A549 (cell line): ENCODE measurements at regions not wholly inside any gene's neighbourhood (a gene's known extent, or its start where the extent isn't known, plus 50 kb on each side); places are given as distances from the start of the nearest gene placed in this dataset.

Experiments
- ATAC-seq, 2 experiments: fragments of 200-7000 bp in 1 of 2; fragments of >200 bp in 1 of 2; cut with Nextera tagmentation in 1 of 2; cut with Tn5 transposase in 1 of 2; 3 replicates each; pipeline versions ENCODE4 v1.8.0 to v1.9.1; 2018 to 2020; ENCODE audit warnings: mild to moderate bottlenecking in 1 of 2, moderate library complexity in 1 of 2
- CTCF ChIA-PET: fragments of 300-600 bp; sonication (Branson Sonifier 250); formaldehyde crosslinking; extraction: SDS; loops from one replicate; lab custom pipeline; 2021; ENCODE audit warnings: antibody characterized with exemption, inconsistent platforms; lab: Yijun Ruan, JAX
- POLR2A ChIA-PET: fragments of 350-600 bp; formaldehyde crosslinking; extraction: SDS; loops from one replicate; lab custom pipeline; 2021; ENCODE audit warnings: antibody characterized with exemption, inconsistent platforms; lab: Yijun Ruan, JAX
- DNase-seq, 2 experiments: peaks; one replicate each; pipeline versions ENCODE4 v3.0.0 to v3.0.0-alpha.2; 2011 to 2016; ENCODE audit warnings: low read depth in 1 of 2, low spot score in 1 of 2
- FAIRE-seq: peaks from 2 replicates; lab custom pipeline; 2011; peaks lifted over from hg19 to GRCh38; lab: Jason Lieb, UNC
- H3K27ac ChIP-seq, 2 experiments: fragments of >200 bp; sonication (Bioruptor Twin); formaldehyde crosslinking; 3 replicates each; pipeline ENCODE4 v1.5.1; 2016 to 2017
- H3K4me1 ChIP-seq: fragments of >200 bp; sonication (Bioruptor Twin); formaldehyde crosslinking; 3 replicates; pipeline ENCODE4 v1.6.1; 2016
- H3K4me2 ChIP-seq: fragments of >200 bp; sonication (Bioruptor Twin); formaldehyde crosslinking; 3 replicates; pipeline ENCODE4 v1.6.1; 2016
- H3K4me3 ChIP-seq: fragments of >200 bp; sonication (Bioruptor Twin); formaldehyde crosslinking; 3 replicates; pipeline ENCODE4 v1.5.1; 2016
- H3K9me3 ChIP-seq: fragments of >200 bp; sonication (Bioruptor Twin); formaldehyde crosslinking; 3 replicates; pipeline ENCODE4 v1.6.1; 2016
- CEBPB ChIP-seq, 2 experiments: fragments of >200 bp in 1 of 2; sonication (Bioruptor Twin) in 1 of 2; formaldehyde crosslinking in 1 of 2; IDR thresholded peaks; 2 replicates each; pipeline ENCODE4 v1.6.1; 2012 to 2016
- EP300 ChIP-seq, 2 experiments: fragments of >200 bp; sonication (Bioruptor Twin); formaldehyde crosslinking; IDR thresholded peaks; 2 replicates in 1 of 2; 3 replicates in 1 of 2; pipeline ENCODE4 v1.6.1; 2016 to 2017
- FOXS1 ChIP-seq: fragments of 250-450 bp; sonication (Bioruptor Pico); IDR thresholded peaks from 2 replicates; pipeline ENCODE4 v1.5.0; 2020; ENCODE audit warnings: mild to moderate bottlenecking, moderate library complexity
- HOXB13 ChIP-seq: fragments of 250-450 bp; sonication (Bioruptor Pico); IDR thresholded peaks from 2 replicates; pipeline ENCODE4 v1.5.0; 2020; ENCODE audit warnings: low read depth, mild to moderate bottlenecking, moderate library complexity
- HOXB5 ChIP-seq: fragments of 250-450 bp; sonication (Bioruptor Pico); IDR thresholded peaks from 2 replicates; pipeline ENCODE4 v1.5.0; 2020; ENCODE audit warnings: mild to moderate bottlenecking, moderate library complexity
- KDM1A ChIP-seq: fragments of 200-600 bp; sonication (generic); IDR thresholded peaks from 2 replicates; pipeline ENCODE4 v1.6.1; 2016; ENCODE audit warnings: low read depth, mild to moderate bottlenecking
- KDM5A ChIP-seq: fragments of 200-600 bp; sonication (generic); IDR thresholded peaks from 2 replicates; pipeline ENCODE4 v1.6.1; 2016; ENCODE audit warnings: antibody characterized with exemption, mild to moderate bottlenecking
- POLR2A ChIP-seq: IDR thresholded peaks from 2 replicates; pipeline ENCODE4 v1.6.1; 2012; ENCODE audit warnings: mild to moderate bottlenecking, low read length
- RAD21 ChIP-seq, 2 experiments: fragments of >200 bp in 1 of 2; sonication (Bioruptor Twin) in 1 of 2; formaldehyde crosslinking in 1 of 2; IDR thresholded peaks in 1 of 2; conservative IDR thresholded peaks in 1 of 2; 2 replicates in 1 of 2; 3 replicates in 1 of 2; pipeline ENCODE4 v1.6.1; 2012 to 2018; ENCODE audit warnings: inconsistent platforms in 1 of 2
- RCOR1 ChIP-seq: fragments of 150-350 bp; IDR thresholded peaks from 2 replicates; pipeline ENCODE4 v1.6.1; 2014; ENCODE audit warnings: antibody characterized with exemption, low read length, low read depth
- SREBF2 ChIP-seq: fragments of 450-650 bp; IDR thresholded peaks from 2 replicates; pipeline ENCODE4 v1.6.1; 2014; ENCODE audit warnings: mild to moderate bottlenecking, moderate library complexity
- ZFP36 ChIP-seq: fragments of 450-650 bp; IDR thresholded peaks from 2 replicates; pipeline ENCODE4 v1.6.1; 2014; ENCODE audit warnings: borderline replicate concordance; ENCODE audit not compliant: partially characterized antibody
- ZSCAN20 ChIP-seq: fragments of 250-450 bp; sonication (Bioruptor Pico); IDR thresholded peaks from 2 replicates; pipeline ENCODE4 v1.8.0; 2022; ENCODE audit warnings: mild to moderate bottlenecking, moderate library complexity
- WGBS: methylation state at CpG from one replicate; pipeline ENCODE4 v1.1.6; 2017; ENCODE audit errors: missing lambda C conversion rate; 5-methylcytosine and 5-hydroxymethylcytosine counted together
- TF ChIP-seq, protein P1 (sequence below): IDR thresholded peaks from 2 replicates; pipeline ENCODE4 v1.6.1; 2012
- TF ChIP-seq, protein P2 (sequence below): fragments of >200 bp; sonication (Bioruptor Twin); formaldehyde crosslinking; IDR thresholded peaks from 3 replicates; pipeline ENCODE4 v1.5.1; 2016
- TF ChIP-seq, protein P3 (sequence below): fragments of 450-650 bp; IDR thresholded peaks from 2 replicates; pipeline ENCODE4 v1.6.1; 2014; ENCODE audit warnings: antibody characterized with exemption
- TF ChIP-seq, protein P4 (sequence below): IDR thresholded peaks from 2 replicates; pipeline ENCODE4 v1.6.1; 2012
- TF ChIP-seq, protein P5 (sequence below): fragments of 150-350 bp; IDR thresholded peaks from 2 replicates; pipeline ENCODE4 v1.6.1; 2014; ENCODE audit warnings: low read depth, mild to moderate bottlenecking, low read length

DNA sequence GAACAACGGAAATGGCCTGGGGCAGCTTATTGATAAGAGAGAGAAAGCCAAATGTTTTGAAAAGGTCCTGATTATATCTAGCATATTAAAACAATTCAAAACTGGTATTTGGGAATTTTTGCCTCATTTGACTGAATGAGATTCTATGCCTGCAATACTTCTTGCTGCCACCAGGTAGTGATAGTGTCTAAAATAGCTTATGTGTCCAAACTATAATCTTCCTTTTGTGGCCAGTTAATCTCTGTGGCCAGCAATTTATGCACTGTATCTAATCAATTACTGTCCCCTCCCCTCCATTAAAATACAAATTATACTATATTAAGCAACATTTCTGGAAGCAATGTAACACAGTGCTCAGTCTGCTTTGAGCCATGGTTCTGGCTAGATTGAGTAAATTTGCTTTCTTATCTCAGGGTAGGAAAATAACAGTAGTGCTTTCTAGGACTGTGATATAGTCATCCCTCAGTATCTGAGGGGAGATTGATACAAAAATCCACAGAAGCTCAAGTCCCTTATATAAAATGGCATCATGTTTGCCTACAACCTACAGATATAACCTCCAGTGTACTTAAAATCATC is 91.8 kb downstream of the FOXD2 start:
- H3K4me3 ChIP-seq, result no peak overlapping the region
- peaks cover 16% of the 10 kb centered on the region; the same call in 2 of the 3 replicates for H3K9me3 ChIP-seq
- 38% methylated on average over 1 of the region's 1 CpG for WGBS
- no peak for ATAC-seq
- TF ChIP-seq, protein P1, sequence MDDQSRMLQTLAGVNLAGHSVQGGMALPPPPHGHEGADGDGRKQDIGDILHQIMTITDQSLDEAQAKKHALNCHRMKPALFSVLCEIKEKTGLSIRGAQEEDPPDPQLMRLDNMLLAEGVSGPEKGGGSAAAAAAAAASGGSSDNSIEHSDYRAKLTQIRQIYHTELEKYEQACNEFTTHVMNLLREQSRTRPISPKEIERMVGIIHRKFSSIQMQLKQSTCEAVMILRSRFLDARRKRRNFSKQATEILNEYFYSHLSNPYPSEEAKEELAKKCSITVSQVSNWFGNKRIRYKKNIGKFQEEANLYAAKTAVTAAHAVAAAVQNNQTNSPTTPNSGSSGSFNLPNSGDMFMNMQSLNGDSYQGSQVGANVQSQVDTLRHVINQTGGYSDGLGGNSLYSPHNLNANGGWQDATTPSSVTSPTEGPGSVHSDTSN, result no peak
- peak; percentile 29 to 44; a peak in 3 of 5 replicates for TF ChIP-seq RAD21 (conservative IDR thresholded peaks at IDR 0.05 in 1 of 2, IDR thresholded peaks at IDR 0.05 in 1 of 2)
- TF ChIP-seq, protein P2, sequence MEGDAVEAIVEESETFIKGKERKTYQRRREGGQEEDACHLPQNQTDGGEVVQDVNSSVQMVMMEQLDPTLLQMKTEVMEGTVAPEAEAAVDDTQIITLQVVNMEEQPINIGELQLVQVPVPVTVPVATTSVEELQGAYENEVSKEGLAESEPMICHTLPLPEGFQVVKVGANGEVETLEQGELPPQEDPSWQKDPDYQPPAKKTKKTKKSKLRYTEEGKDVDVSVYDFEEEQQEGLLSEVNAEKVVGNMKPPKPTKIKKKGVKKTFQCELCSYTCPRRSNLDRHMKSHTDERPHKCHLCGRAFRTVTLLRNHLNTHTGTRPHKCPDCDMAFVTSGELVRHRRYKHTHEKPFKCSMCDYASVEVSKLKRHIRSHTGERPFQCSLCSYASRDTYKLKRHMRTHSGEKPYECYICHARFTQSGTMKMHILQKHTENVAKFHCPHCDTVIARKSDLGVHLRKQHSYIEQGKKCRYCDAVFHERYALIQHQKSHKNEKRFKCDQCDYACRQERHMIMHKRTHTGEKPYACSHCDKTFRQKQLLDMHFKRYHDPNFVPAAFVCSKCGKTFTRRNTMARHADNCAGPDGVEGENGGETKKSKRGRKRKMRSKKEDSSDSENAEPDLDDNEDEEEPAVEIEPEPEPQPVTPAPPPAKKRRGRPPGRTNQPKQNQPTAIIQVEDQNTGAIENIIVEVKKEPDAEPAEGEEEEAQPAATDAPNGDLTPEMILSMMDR, result peak; percentile 27; the same call in 1 of the 3 replicates
- TF ChIP-seq, all 56 proteins: peak for 2
- CTCF ChIA-PET, result interaction anchor here (1.3 to 2.1 kb wide), 7 partner anchors 9 to 196 kb away, joined by 3 to 8 read pairs (median 4); partner anchors contain the start of gene FOXD2
- Histone ChIP-seq H3K4me2 (no peak overlapping the region), H3K27ac (no peak overlapping the region), H3K4me1 (peaks cover 7% of the 10 kb centered on the region)
- POLR2A ChIA-PET, result no interaction called here
- FAIRE-seq (no peak), DNase-seq (no peak)

DNA sequence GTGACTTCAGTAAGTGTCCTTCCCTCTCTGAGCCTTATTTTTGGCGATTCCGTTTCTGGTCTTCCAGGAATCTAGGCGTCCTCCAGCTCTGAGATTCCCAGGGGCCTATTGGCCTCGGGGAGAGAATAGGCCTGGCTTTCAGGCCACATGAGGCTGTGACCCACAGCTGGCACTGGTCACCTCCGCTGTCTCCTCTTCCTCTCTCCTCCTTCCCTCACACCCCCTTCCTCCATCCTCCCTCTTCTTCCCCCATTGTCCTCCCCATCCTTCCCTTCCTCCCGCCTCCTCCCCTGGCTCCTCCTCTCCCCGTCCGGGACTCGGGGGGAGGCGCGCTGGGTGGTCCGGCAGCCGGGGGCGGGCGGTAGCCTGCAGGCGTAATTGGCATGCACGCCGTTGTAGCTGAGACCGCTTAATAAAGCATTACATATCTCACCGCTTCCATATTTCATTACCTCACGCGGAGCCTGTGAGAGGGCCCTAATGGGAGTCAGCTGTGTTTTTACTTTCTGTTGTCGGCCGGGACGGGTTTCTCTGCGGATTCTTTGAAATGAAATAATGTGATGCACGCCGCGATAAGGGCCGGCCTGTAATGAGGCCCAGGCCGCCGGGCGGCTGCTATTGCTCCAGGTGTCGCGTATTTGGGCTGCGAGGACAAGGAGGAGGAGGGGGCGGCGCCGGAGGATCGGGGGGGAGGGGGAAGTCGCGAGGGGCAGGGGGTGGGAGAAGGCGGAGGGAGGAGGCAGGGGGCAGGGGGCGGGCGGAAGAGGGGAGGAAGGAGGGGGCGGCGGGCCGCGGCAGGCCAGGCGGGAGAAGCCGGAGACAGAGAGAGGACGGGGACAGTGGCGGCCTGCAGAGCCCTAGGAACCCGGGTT is 95.3 kb downstream of the FOXD2 start:
- Histone ChIP-seq H3K9me3 (peaks cover 13% of the 10 kb centered on the region; the same call in 2 of the 3 replicates), H3K4me3 (no peak overlapping the region), H3K27ac (no peak overlapping the region), H3K4me2 (no peak overlapping the region), H3K4me1 (peaks cover 8% of the 10 kb centered on the region)
- ChIA-PET POLR2A (no interaction called here), CTCF (interaction anchor here (0.9 to 1.2 kb wide), 4 partner anchors 11 to 194 kb away, joined by 3 to 5 read pairs (median 4); partner anchors contain the start of gene FOXD2)
- DNase-seq, result no peak
- WGBS, result 90% methylated on average over 33 of the region's 54 CpGs
- no peak for ATAC-seq
- FAIRE-seq, result no peak
- TF ChIP-seq SREBF2, result no peak
- no peak for TF ChIP-seq FOXS1 (CRISPR knock-in tag)
- TF ChIP-seq HOXB13 (CRISPR knock-in tag), result no peak

DNA sequence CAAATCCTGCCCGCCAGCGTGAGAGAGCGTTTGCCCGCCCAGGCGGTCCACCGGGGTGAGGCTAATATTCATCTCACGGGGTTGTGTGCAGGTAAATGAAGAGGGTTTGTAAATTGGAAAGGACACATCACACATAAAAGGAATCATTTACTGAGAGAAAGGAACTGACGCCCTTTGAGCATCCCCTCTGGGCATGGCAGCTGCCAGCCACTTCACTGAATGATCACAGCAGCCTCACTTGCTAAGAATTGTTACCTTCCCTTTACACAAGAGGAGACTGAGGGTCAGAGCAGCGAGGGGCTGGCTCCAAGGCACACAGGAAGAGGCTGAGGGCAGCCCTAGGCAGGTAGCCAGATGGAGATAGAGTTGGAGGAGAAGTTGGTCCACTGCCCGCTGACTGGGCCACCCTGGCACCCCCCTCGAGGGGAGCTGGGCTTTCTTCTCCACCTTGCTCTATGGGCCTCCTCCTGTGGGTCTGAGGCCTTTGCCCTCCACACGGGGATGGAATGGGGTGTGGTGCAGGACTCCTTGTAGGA is 96.0 kb downstream of the FOXD2 start:
- TF ChIP-seq HOXB5 (CRISPR knock-in tag), result no peak
- TF ChIP-seq EP300 (IDR thresholded peaks at IDR 0.05), result no peak
- TF ChIP-seq, protein P3, sequence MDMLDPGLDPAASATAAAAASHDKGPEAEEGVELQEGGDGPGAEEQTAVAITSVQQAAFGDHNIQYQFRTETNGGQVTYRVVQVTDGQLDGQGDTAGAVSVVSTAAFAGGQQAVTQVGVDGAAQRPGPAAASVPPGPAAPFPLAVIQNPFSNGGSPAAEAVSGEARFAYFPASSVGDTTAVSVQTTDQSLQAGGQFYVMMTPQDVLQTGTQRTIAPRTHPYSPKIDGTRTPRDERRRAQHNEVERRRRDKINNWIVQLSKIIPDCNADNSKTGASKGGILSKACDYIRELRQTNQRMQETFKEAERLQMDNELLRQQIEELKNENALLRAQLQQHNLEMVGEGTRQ, result no peak
- TF ChIP-seq, protein P4, sequence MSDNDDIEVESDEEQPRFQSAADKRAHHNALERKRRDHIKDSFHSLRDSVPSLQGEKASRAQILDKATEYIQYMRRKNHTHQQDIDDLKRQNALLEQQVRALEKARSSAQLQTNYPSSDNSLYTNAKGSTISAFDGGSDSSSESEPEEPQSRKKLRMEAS, result no peak
- TF ChIP-seq KDM1A, result no peak
- no peak for TF ChIP-seq ZFP36
- TF ChIP-seq, protein P1, result no peak
- no peak for TF ChIP-seq POLR2A
- TF ChIP-seq CEBPB (IDR thresholded peaks at IDR 0.05), result no peak
- TF ChIP-seq KDM5A, result no peak
- no peak for TF ChIP-seq RCOR1
- TF ChIP-seq, protein P5, sequence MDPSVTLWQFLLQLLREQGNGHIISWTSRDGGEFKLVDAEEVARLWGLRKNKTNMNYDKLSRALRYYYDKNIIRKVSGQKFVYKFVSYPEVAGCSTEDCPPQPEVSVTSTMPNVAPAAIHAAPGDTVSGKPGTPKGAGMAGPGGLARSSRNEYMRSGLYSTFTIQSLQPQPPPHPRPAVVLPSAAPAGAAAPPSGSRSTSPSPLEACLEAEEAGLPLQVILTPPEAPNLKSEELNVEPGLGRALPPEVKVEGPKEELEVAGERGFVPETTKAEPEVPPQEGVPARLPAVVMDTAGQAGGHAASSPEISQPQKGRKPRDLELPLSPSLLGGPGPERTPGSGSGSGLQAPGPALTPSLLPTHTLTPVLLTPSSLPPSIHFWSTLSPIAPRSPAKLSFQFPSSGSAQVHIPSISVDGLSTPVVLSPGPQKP, result no peak
- TF ChIP-seq ZSCAN20 (CRISPR knock-in tag), result no peak
- no peak for ATAC-seq
- CTCF ChIA-PET, result interaction anchor here (0.7 to 1.0 kb wide), 3 partner anchors 17 to 194 kb away, joined by 3 to 4 read pairs (median 3); no protein-coding TSS in a partner anchor
- POLR2A ChIA-PET, result no interaction called here
- DNase-seq, result no peak
- Histone ChIP-seq H3K4me2 (no peak overlapping the region), H3K4me3 (no peak overlapping the region), H3K27ac (peak overlapping the region; percentile 40 to 65; a peak in 4 of 6 replicates), H3K4me1 (peaks cover 8% of the 10 kb centered on the region), H3K9me3 (peaks cover 9% of the 10 kb centered on the region; the same call in 1 of the 3 replicates)
- 91% methylated on average over 9 of the region's 12 CpGs for WGBS
- FAIRE-seq, result no peak
